Prostate gland (tissue), 2 donors: ENCODE measurements at regions not wholly inside any gene's neighbourhood (a gene's known extent, or its start where the extent isn't known, plus 50 kb on each side); places are given as distances from the start of the nearest gene placed in this dataset.

Source experiments
- POLR2A ChIP-seq: fragments of 450-650 bp; IDR thresholded peaks from one replicate; pipeline ENCODE4 v1.6.1; 2016; ENCODE audit warnings: antibody characterized with exemption, mild to moderate bottlenecking
- POLR2AphosphoS5 ChIP-seq: sonication (generic); formaldehyde crosslinking; IDR thresholded peaks from one replicate; pipeline ENCODE4 v1.6.1; 2017; ENCODE audit warnings: antibody characterized with exemption
- TF ChIP-seq, protein P1 (sequence below), 4 experiments: fragments of 200-600 bp in 2 of 4; fragments of 450-650 bp in 2 of 4; sonication (generic) in 2 of 4; IDR thresholded peaks; 1 replicate in 3 of 4; 2 replicates in 1 of 4; pipeline ENCODE4 v1.5.1; 2016 to 2019; ENCODE audit warnings: antibody characterized with exemption in 4 of 4, mild to moderate bottlenecking in 2 of 4, moderate library complexity in 2 of 4

- TF ChIP-seq POLR2AphosphoS5, result no peak
- TF ChIP-seq, protein P1, sequence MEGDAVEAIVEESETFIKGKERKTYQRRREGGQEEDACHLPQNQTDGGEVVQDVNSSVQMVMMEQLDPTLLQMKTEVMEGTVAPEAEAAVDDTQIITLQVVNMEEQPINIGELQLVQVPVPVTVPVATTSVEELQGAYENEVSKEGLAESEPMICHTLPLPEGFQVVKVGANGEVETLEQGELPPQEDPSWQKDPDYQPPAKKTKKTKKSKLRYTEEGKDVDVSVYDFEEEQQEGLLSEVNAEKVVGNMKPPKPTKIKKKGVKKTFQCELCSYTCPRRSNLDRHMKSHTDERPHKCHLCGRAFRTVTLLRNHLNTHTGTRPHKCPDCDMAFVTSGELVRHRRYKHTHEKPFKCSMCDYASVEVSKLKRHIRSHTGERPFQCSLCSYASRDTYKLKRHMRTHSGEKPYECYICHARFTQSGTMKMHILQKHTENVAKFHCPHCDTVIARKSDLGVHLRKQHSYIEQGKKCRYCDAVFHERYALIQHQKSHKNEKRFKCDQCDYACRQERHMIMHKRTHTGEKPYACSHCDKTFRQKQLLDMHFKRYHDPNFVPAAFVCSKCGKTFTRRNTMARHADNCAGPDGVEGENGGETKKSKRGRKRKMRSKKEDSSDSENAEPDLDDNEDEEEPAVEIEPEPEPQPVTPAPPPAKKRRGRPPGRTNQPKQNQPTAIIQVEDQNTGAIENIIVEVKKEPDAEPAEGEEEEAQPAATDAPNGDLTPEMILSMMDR (IDR thresholded peaks at IDR 0.05), result no peak
- no peak for TF ChIP-seq POLR2A
These were observed 73.5 kb upstream of the WNT4 start for GRCh38 chr1:22216210-22216883.
